Hepatic stellate cell (primary cell): ENCODE measurements at regions not wholly inside any gene's neighbourhood (a gene's known extent, or its start where the extent isn't known, plus 50 kb on each side); places are given as distances from the start of the nearest gene placed in this dataset.

Experiments
- DNase-seq: peaks from one replicate; pipeline ENCODE4 v3.0.0; 2011; ENCODE audit warnings: low spot score

- DNase-seq = no peak
Observed at GRCh38 chr7:131607291-131608115, 51.1 kb upstream of the PODXL start.

GRCh38 chr7:131606346-131607290, 50.2 kb upstream of the PODXL start:
- DNase-seq = no peak
